ENCODE measurements at regions not wholly inside any gene's neighbourhood (a gene's known extent, or its start where the extent isn't known, plus 50 kb on each side); places are given as distances from the start of the nearest gene placed in this dataset.

GRCh38 chr5:91263898-91264297 is 119.2 kb downstream of the ARRDC3 start:
- Histone ChIP-seq H3K4me3 (no peak overlapping the region), H3K27ac (no peak overlapping the region), H3K36me3 (no peaks in the 10 kb centered on the region), H3K27me3 (replicated peaks; ENCODE audit: insufficient read depth) (no peaks in the 10 kb centered on the region), H3K4me1 (ENCODE audit: control insufficient read depth in 1 of 2, low read depth in 2 of 2) (peaks cover 6 to 10% of the 10 kb centered on the region in 2 donors), H3K9me3 (no peaks in the 10 kb centered on the region)
- TF ChIP-seq, protein P1, sequence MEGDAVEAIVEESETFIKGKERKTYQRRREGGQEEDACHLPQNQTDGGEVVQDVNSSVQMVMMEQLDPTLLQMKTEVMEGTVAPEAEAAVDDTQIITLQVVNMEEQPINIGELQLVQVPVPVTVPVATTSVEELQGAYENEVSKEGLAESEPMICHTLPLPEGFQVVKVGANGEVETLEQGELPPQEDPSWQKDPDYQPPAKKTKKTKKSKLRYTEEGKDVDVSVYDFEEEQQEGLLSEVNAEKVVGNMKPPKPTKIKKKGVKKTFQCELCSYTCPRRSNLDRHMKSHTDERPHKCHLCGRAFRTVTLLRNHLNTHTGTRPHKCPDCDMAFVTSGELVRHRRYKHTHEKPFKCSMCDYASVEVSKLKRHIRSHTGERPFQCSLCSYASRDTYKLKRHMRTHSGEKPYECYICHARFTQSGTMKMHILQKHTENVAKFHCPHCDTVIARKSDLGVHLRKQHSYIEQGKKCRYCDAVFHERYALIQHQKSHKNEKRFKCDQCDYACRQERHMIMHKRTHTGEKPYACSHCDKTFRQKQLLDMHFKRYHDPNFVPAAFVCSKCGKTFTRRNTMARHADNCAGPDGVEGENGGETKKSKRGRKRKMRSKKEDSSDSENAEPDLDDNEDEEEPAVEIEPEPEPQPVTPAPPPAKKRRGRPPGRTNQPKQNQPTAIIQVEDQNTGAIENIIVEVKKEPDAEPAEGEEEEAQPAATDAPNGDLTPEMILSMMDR (IDR thresholded peaks at IDR 0.05) = no peak
- DNase-seq (ENCODE audit: low spot score) (no peak), ATAC-seq (ENCODE audit: insufficient number of reproducible peaks, low FRiP score, low read depth) (no peak)

DNA sequence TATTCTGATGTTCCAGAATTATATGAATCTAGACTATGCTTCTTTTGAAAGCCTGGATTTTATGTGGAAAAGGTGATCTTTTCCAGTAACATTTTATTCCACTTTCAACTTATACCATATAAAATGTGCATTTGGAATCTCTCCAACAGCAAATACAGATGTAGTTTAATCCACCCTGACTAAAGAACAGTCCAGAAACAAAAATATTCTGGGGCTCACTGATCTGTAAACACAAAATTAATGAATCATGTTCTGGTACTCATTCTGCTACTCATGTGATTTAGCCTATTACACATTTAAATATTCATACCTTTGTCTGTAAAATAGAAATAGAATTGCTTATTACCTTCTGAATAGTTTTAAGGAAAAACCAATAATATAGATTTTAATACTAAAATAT is 125.8 kb downstream of the ARRDC3 start:
- ATAC-seq (ENCODE audit: insufficient number of reproducible peaks, low FRiP score, low read depth) (no peak), DNase-seq (ENCODE audit: low spot score) (no peak)
- H3K4me1 ChIP-seq (ENCODE audit: control insufficient read depth in 1 of 2, low read depth in 2 of 2) = no peaks in the 10 kb centered on the region
- H3K27me3 ChIP-seq (replicated peaks; ENCODE audit: insufficient read depth) = no peaks in the 10 kb centered on the region
- no peak overlapping the region for H3K27ac ChIP-seq
- H3K36me3 ChIP-seq = no peaks in the 10 kb centered on the region
- TF ChIP-seq, protein P1 (IDR thresholded peaks at IDR 0.05) = no peak
- no peak overlapping the region for H3K4me3 ChIP-seq
- H3K9me3 ChIP-seq = no peaks in the 10 kb centered on the region

DNA sequence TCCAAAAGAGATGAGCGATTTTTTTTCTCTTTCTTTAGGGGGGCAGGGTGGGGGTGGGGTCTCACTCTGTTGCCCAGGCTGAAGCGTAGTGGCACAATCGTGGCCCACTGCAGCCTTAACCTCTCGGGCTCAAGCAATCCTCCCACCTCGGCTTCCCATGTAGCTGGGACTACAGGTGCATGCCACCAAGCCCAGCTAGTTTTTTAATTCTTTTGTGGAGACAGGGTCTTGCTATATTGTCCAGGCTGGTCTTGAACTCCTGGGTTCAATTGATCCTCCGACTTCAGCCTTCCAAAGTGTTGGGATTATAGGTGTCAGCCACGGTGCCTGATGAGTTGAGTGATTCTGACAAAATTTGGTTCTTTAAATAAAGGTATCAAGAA is 127.0 kb downstream of the ARRDC3 start:
- Histone ChIP-seq H3K9me3 (no peaks in the 10 kb centered on the region), H3K27me3 (replicated peaks; ENCODE audit: insufficient read depth) (no peaks in the 10 kb centered on the region)

DNA sequence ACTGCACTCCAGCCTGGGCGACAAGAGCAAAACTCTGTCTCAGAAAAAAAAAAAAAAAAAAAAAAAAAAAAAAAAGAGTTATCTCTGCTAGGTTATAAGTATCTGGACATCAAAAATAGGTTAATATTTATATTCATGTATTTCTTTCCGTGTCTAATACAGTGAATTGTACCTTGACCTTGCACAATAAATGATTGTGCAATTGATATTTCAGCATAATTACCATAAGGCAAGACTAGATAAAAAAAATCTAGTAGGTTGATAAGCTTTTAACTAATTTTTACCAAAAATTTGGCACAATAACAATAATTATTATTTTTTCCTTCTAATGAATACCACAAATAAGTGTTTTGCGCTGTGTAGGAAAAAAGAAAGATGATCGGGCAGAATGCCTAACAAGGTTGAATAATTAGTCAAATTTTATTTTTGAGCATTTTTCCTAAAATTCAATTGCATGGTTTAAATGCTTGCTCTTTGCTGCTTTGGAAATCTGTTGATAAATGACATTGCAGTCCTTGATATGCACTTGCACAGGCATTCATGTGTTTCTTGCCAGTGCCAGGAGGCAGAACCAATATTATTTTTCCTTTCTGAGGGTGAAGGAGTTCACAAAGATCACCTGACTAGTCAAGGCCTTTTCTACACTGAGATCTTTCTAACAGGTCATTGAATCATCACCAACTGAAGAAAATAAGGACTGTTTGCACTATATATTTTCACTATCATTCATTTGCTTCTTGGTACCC is 127.5 kb downstream of the ARRDC3 start:
- TF ChIP-seq, protein P1 (IDR thresholded peaks at IDR 0.05) = no peak
- no peak overlapping the region for H3K27ac ChIP-seq
- no peak for DNase-seq (ENCODE audit: low spot score)
- no peaks in the 10 kb centered on the region for H3K36me3 ChIP-seq
- peaks cover 3% of the 10 kb centered on the region for H3K9me3 ChIP-seq
- H3K4me3 ChIP-seq = no peak overlapping the region
- no peak for ATAC-seq (ENCODE audit: insufficient number of reproducible peaks, low FRiP score, low read depth)
- no peaks in the 10 kb centered on the region for H3K4me1 ChIP-seq (ENCODE audit: control insufficient read depth in 1 of 2, low read depth in 2 of 2)
- H3K27me3 ChIP-seq (replicated peaks; ENCODE audit: insufficient read depth) = no peaks in the 10 kb centered on the region

More for the DNA sequence above, 127.0 kb downstream of the ARRDC3 start:
- DNase-seq (ENCODE audit: low spot score) (no peak), ATAC-seq (ENCODE audit: insufficient number of reproducible peaks, low FRiP score, low read depth) (no peak)
- no peak overlapping the region for H3K4me3 ChIP-seq
- no peak overlapping the region for H3K27ac ChIP-seq
- H3K36me3 ChIP-seq = no peaks in the 10 kb centered on the region
- no peaks in the 10 kb centered on the region for H3K4me1 ChIP-seq (ENCODE audit: control insufficient read depth in 1 of 2, low read depth in 2 of 2)
- TF ChIP-seq, protein P1 (IDR thresholded peaks at IDR 0.05) = no peak

- no peak for ATAC-seq (ENCODE audit: insufficient number of reproducible peaks, low FRiP score, low read depth)
- H3K9me3 ChIP-seq = peaks cover 6% of the 10 kb centered on the region
Observed at GRCh38 chr5:91252916-91253315, 130.2 kb downstream of the ARRDC3 start.

More at GRCh38 chr5:91252916-91253315, 130.2 kb downstream of the ARRDC3 start:
- Histone ChIP-seq H3K27me3 (replicated peaks; ENCODE audit: insufficient read depth) (no peaks in the 10 kb centered on the region), H3K27ac (no peak overlapping the region), H3K4me1 (ENCODE audit: control insufficient read depth in 1 of 2, low read depth in 2 of 2) (no peaks in the 10 kb centered on the region), H3K4me3 (no peak overlapping the region), H3K36me3 (no peaks in the 10 kb centered on the region)
- TF ChIP-seq, protein P1 (IDR thresholded peaks at IDR 0.05) = no peak
- no peak for DNase-seq (ENCODE audit: low spot score)
